Neural progenitor cell (in vitro differentiated cells): ENCODE measurements at regions not wholly inside any gene's neighbourhood (a gene's known extent, or its start where the extent isn't known, plus 50 kb on each side); places are given as distances from the start of the nearest gene placed in this dataset.

Experiments
- DNase-seq: peaks from one replicate; pipeline ENCODE4 v3.0.0-alpha.2; 2016; ENCODE audit warnings: low spot score
- H2AFZ ChIP-seq: fragments of 200-600 bp; sonication (generic); replicated peaks from 2 replicates; pipeline ENCODE4 v1.6.1; 2016; ENCODE audit warnings: antibody characterized with exemption
- H3F3A ChIP-seq: fragments of 200-600 bp; sonication (generic); 2 replicates; pipeline ENCODE4 v1.6.1; 2016; ENCODE audit warnings: antibody characterized with exemption, low read depth
- H3K27ac ChIP-seq: fragments of 200-600 bp; sonication (generic); 2 replicates; pipeline ENCODE4 v1.5.1; 2016; ENCODE audit warnings: mild to moderate bottlenecking
- H3K27me3 ChIP-seq: fragments of 200-600 bp; sonication (generic); 2 replicates; pipeline ENCODE4 v1.6.1; 2016; ENCODE audit warnings: mild to moderate bottlenecking, moderate library complexity
- H3K36me3 ChIP-seq: fragments of 200-600 bp; sonication (generic); 2 replicates; pipeline ENCODE4 v1.5.1; 2016
- H3K4me1 ChIP-seq: fragments of 200-600 bp; sonication (generic); 2 replicates; pipeline ENCODE4 v1.6.1; 2016; ENCODE audit warnings: mixed run types
- H3K4me2 ChIP-seq: fragments of 200-600 bp; sonication (generic); 2 replicates; pipeline ENCODE4 v1.6.1; 2016
- H3K4me3 ChIP-seq: fragments of 200-600 bp; sonication (generic); 2 replicates; pipeline ENCODE4 v1.5.1; 2016
- H3K79me2 ChIP-seq: fragments of 200-600 bp; sonication (generic); 2 replicates; pipeline ENCODE4 v1.6.1; 2016; ENCODE audit warnings: low read depth
- H3K9ac ChIP-seq: fragments of 200-600 bp; sonication (generic); 2 replicates; pipeline ENCODE4 v1.6.1; 2016
- H3K9me3 ChIP-seq: fragments of 200-600 bp; sonication (generic); 2 replicates; pipeline ENCODE4 v1.5.1; 2016; ENCODE audit warnings: low read depth
- H4K20me1 ChIP-seq: fragments of 200-600 bp; sonication (generic); 2 replicates; pipeline ENCODE4 v1.6.1; 2016; ENCODE audit warnings: low read depth
- H3K27ac Mint-ChIP-seq: 3 replicates; pipeline ENCODE4 v1.8.0; 2021; ENCODE audit warnings: mixed read lengths
- H3K27me3 Mint-ChIP-seq: 2 replicates; pipeline ENCODE4 v1.8.0; 2022; ENCODE audit warnings: low read depth, mild to moderate bottlenecking, inconsistent platforms, moderate library complexity, mixed read lengths; ENCODE audit not compliant: insufficient read depth
- H3K36me3 Mint-ChIP-seq: 3 replicates; pipeline ENCODE4 v1.8.0; 2021; ENCODE audit warnings: mixed read lengths
- H3K4me1 Mint-ChIP-seq: 3 replicates; pipeline ENCODE4 v1.8.0; 2021; ENCODE audit warnings: mixed read lengths
- H3K4me3 Mint-ChIP-seq: 3 replicates; pipeline ENCODE4 v1.8.0; 2021; ENCODE audit warnings: mild to moderate bottlenecking, moderate library complexity, mixed read lengths
- H3K9me3 Mint-ChIP-seq: 3 replicates; pipeline ENCODE4 v1.8.0; 2020; ENCODE audit warnings: mixed read lengths
- EZH2 ChIP-seq: fragments of 200-600 bp; sonication (generic); IDR thresholded peaks from 2 replicates; pipeline ENCODE4 v1.6.1; 2017; ENCODE audit warnings: antibody characterized with exemption, mild to moderate bottlenecking, moderate library complexity
- EZH2phosphoT487 ChIP-seq: fragments of 200-600 bp; sonication (generic); IDR thresholded peaks from 2 replicates; pipeline ENCODE4 v1.6.1; 2017; ENCODE audit warnings: antibody characterized with exemption
- TF ChIP-seq, protein P1 (sequence below): fragments of 200-600 bp; sonication (generic); IDR thresholded peaks from 2 replicates; pipeline ENCODE4 v1.5.1; 2017; ENCODE audit warnings: antibody characterized with exemption, mild to moderate bottlenecking

DNA sequence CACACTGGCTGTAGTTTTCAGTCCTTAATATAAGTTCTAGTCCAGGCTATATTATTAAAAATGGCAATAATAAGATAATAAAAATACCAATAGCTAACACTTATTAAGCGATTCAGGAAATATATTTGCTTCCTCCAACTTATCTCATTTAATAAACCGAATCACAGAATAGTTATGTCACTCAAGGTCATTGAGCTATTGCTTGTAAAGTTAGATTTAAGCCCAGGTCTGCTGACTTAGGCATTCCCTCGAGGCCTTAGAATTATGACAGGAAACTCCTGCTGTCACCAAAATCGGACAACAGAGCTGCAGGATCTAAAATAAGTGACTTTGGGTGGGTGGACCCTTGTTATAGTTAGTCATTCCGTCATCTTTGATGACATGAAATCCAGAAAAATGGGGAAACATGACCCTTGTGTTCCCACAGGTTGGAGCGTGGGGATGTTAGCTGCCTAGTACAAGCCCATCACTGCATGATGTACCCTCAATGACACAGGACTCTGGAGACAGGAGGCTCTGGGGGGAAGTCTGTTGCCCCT, 181.3 kb upstream of the PHYHIPL start:
- no peaks in the 10 kb centered on the region for H4K20me1 ChIP-seq
- H3K79me2 ChIP-seq, result no peaks in the 10 kb centered on the region
- H3K27me3 ChIP-seq, result no peaks in the 10 kb centered on the region
- peaks cover 26% of the 10 kb centered on the region for H3K4me1 Mint-ChIP-seq
- no peak overlapping the region for H3K27ac Mint-ChIP-seq
- H3F3A ChIP-seq, result no peaks in the 10 kb centered on the region
- H3K9me3 Mint-ChIP-seq, result peaks cover 6% of the 10 kb centered on the region
- no peak overlapping the region for H2AFZ ChIP-seq
- no peak overlapping the region for H3K4me3 Mint-ChIP-seq
- H3K4me3 ChIP-seq, result no peak overlapping the region
- H3K9ac ChIP-seq, result no peak overlapping the region
- H3K4me2 ChIP-seq, result no peak overlapping the region
- no peaks in the 10 kb centered on the region for H3K9me3 ChIP-seq
- no peak for TF ChIP-seq EZH2
- TF ChIP-seq, protein P1, sequence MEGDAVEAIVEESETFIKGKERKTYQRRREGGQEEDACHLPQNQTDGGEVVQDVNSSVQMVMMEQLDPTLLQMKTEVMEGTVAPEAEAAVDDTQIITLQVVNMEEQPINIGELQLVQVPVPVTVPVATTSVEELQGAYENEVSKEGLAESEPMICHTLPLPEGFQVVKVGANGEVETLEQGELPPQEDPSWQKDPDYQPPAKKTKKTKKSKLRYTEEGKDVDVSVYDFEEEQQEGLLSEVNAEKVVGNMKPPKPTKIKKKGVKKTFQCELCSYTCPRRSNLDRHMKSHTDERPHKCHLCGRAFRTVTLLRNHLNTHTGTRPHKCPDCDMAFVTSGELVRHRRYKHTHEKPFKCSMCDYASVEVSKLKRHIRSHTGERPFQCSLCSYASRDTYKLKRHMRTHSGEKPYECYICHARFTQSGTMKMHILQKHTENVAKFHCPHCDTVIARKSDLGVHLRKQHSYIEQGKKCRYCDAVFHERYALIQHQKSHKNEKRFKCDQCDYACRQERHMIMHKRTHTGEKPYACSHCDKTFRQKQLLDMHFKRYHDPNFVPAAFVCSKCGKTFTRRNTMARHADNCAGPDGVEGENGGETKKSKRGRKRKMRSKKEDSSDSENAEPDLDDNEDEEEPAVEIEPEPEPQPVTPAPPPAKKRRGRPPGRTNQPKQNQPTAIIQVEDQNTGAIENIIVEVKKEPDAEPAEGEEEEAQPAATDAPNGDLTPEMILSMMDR, result no peak
- TF ChIP-seq EZH2phosphoT487, result no peak
- no peaks in the 10 kb centered on the region for H3K36me3 Mint-ChIP-seq
- no peaks in the 10 kb centered on the region for H3K36me3 ChIP-seq
- no peak overlapping the region for H3K27ac ChIP-seq
- peaks cover 2% of the 10 kb centered on the region for H3K27me3 Mint-ChIP-seq
- H3K4me1 ChIP-seq, result peaks cover 6% of the 10 kb centered on the region
- DNase-seq, result no peak

DNA sequence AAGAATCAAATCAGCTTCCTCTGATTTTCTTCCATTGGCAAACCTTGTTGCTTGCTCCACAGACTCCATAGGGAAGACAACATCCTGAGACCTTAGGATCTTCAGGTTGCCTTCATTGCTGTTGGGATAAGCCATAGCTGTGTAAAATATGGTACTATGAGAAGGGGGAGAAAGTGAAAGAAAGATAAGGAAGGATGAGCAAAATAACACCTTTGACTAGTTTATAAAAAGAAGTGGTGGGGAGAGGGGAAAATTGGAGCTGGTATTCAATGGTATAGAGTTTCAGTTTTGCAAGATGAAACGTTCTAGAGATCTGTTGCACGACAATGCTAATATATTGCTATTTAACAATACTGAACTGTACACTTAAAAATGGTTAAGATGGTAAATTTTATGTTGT, 180.4 kb upstream of the PHYHIPL start:
- Mint-ChIP-seq H3K4me1 (peaks cover 26% of the 10 kb centered on the region), H3K9me3 (peaks cover under 1% of the 10 kb centered on the region), H3K27ac (no peak overlapping the region), H3K36me3 (no peaks in the 10 kb centered on the region), H3K27me3 (peaks cover 2% of the 10 kb centered on the region), H3K4me3 (no peak overlapping the region)
- DNase-seq, result no peak
- Histone ChIP-seq H3K79me2 (no peaks in the 10 kb centered on the region), H3K27me3 (no peaks in the 10 kb centered on the region), H2AFZ (no peak overlapping the region), H3K4me3 (no peak overlapping the region), H3K9me3 (no peaks in the 10 kb centered on the region), H3F3A (no peaks in the 10 kb centered on the region), H3K4me2 (no peak overlapping the region), H4K20me1 (no peaks in the 10 kb centered on the region), H3K9ac (no peak overlapping the region), H3K27ac (no peak overlapping the region), H3K4me1 (peaks cover 6% of the 10 kb centered on the region), H3K36me3 (no peaks in the 10 kb centered on the region)
- TF ChIP-seq EZH2phosphoT487 (no peak), EZH2 (no peak)
- TF ChIP-seq, protein P1, result no peak

DNA sequence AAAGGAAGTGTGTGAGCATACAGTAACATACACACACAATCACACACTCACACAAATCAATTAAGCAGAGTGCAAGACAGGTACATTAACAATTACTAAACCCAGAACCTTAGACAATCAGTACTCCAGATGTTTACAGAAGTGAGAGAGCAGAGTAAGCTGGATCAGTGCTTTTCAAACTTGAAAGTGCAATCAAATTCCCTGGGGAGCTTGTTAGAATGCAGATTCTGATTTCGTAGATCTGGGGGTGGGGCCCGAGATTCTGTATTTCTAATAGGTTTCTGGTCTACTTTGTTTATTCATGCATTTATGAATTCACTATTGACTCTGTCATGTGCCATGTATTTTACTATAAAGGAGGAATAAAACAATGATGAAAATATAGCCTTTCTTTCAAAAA, 179.6 kb upstream of the PHYHIPL start:
- H3K9ac ChIP-seq, result no peak overlapping the region
- H3K9me3 ChIP-seq, result no peaks in the 10 kb centered on the region
- H3K79me2 ChIP-seq, result no peaks in the 10 kb centered on the region
- H3K4me1 Mint-ChIP-seq, result peaks cover 26% of the 10 kb centered on the region
- H3K4me3 Mint-ChIP-seq, result no peak overlapping the region
- peaks cover 2% of the 10 kb centered on the region for H3K27me3 Mint-ChIP-seq
- H3K27ac Mint-ChIP-seq, result no peak overlapping the region
- H3K4me1 ChIP-seq, result peaks cover 6% of the 10 kb centered on the region
- no peak overlapping the region for H2AFZ ChIP-seq
- no peak for DNase-seq
- no peaks in the 10 kb centered on the region for H3K36me3 ChIP-seq
- no peaks in the 10 kb centered on the region for H3F3A ChIP-seq
- H3K4me3 ChIP-seq, result no peak overlapping the region
- H4K20me1 ChIP-seq, result no peaks in the 10 kb centered on the region
- no peaks in the 10 kb centered on the region for H3K9me3 Mint-ChIP-seq
- no peak overlapping the region for H3K27ac ChIP-seq
- H3K4me2 ChIP-seq, result no peak overlapping the region
- TF ChIP-seq EZH2phosphoT487, result no peak
- H3K36me3 Mint-ChIP-seq, result no peaks in the 10 kb centered on the region
- no peaks in the 10 kb centered on the region for H3K27me3 ChIP-seq

DNA sequence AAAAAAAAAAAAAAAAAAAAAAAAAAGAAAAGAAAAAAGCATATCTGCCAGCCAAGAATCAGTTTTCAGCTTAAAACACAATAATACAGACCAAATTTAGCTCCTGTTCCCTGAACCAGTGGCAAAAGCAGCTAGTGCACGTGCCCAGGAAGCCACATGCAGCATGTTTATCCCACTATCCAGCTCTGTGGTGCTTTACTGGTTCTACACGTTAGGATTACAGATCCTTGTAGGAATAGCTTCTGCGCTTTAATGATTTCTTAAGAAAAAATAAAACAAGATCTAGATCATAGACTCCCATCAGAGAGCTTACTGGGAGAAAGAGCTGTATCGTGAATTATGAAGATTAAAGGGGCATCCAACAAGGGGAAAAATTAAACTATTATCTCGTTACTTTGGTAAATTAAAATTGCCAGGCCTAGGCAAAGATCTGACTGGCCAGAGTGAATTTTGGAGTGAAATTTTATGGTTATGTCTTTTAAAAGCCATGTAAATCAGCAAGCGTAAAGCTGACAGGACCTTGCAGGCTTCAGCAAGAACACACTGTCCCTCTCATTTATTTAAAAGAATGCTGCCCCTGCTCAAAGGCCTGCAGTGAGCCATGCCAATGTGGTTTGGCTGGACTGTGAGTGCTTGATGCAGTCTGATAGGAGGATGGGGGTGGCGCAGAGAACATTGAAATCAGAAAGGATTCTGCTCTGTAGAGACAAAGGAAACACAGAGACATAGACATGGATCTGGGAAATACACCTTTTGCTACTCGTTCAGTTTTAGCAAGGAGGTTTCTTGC, 177.3 kb upstream of the PHYHIPL start:
- H3K27me3 ChIP-seq, result no peaks in the 10 kb centered on the region
- H3K4me2 ChIP-seq, result no peak overlapping the region
- peaks cover 12% of the 10 kb centered on the region for H3K4me1 ChIP-seq
- H3K36me3 ChIP-seq, result no peaks in the 10 kb centered on the region
- no peaks in the 10 kb centered on the region for H3K79me2 ChIP-seq
- TF ChIP-seq EZH2 (no peak), EZH2phosphoT487 (no peak)
- TF ChIP-seq, protein P1, result no peak
- H4K20me1 ChIP-seq, result no peaks in the 10 kb centered on the region
- H3K36me3 Mint-ChIP-seq, result no peaks in the 10 kb centered on the region
- peak overlapping the region; percentile 11 for H3K27ac Mint-ChIP-seq
- H3K4me3 Mint-ChIP-seq, result no peak overlapping the region
- no peak overlapping the region for H3K4me3 ChIP-seq
- no peaks in the 10 kb centered on the region for H3K9me3 Mint-ChIP-seq
- H3K9me3 ChIP-seq, result no peaks in the 10 kb centered on the region
- H2AFZ ChIP-seq, result peak overlapping the region; percentile 67
- no peak for DNase-seq
- H3K4me1 Mint-ChIP-seq, result peaks cover 12% of the 10 kb centered on the region
- no peaks in the 10 kb centered on the region for H3F3A ChIP-seq
- no peak overlapping the region for H3K9ac ChIP-seq
- H3K27me3 Mint-ChIP-seq, result peaks cover 2% of the 10 kb centered on the region
- H3K27ac ChIP-seq, result no peak overlapping the region
